ENCODE measurements at regions not wholly inside any gene's neighbourhood (a gene's known extent, or its start where the extent isn't known, plus 50 kb on each side); places are given as distances from the start of the nearest gene placed in this dataset.

DNA sequence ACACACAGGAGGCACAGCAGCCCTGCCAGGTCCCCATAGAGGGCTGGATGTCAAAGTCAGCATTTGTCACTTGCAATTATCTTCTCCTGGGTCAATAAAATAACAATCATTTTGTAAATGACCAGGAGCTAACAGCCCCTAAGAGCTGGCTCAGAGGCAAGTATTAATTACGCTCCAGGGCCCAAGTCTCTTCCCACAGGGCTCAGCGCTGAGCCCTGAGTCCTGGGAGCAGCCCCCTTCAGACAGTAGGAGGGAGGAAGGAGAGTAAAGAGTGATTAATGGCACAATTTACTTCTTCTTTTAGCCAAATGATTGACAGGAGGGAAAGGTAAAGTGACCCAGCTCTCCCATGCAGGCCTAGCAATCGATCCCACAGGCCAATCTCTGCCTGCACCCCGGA lies 99.0 kb upstream of the DRD2 start:
- no peak overlapping the region for H3K4me2 ChIP-seq
- TF ChIP-seq, protein P1, sequence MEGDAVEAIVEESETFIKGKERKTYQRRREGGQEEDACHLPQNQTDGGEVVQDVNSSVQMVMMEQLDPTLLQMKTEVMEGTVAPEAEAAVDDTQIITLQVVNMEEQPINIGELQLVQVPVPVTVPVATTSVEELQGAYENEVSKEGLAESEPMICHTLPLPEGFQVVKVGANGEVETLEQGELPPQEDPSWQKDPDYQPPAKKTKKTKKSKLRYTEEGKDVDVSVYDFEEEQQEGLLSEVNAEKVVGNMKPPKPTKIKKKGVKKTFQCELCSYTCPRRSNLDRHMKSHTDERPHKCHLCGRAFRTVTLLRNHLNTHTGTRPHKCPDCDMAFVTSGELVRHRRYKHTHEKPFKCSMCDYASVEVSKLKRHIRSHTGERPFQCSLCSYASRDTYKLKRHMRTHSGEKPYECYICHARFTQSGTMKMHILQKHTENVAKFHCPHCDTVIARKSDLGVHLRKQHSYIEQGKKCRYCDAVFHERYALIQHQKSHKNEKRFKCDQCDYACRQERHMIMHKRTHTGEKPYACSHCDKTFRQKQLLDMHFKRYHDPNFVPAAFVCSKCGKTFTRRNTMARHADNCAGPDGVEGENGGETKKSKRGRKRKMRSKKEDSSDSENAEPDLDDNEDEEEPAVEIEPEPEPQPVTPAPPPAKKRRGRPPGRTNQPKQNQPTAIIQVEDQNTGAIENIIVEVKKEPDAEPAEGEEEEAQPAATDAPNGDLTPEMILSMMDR (conservative IDR thresholded peaks at IDR 0.05; ENCODE audit: low read depth, low read length) = no peak
- no peak overlapping the region for H3K9ac ChIP-seq
- H3K27ac ChIP-seq = no peak overlapping the region
- H3K4me3 ChIP-seq (IDR thresholded peaks at IDR 0.05; ENCODE audit: insufficient read depth, low read depth, low read length) = no peak overlapping the region
- no peaks in the 10 kb centered on the region for H3K36me3 ChIP-seq (ENCODE audit: insufficient read depth)
- no peaks in the 10 kb centered on the region for H3K79me2 ChIP-seq (ENCODE audit: insufficient read depth, low read depth)
- no peak overlapping the region for H2AFZ ChIP-seq (ENCODE audit: low read depth)
- H4K20me1 ChIP-seq (ENCODE audit: insufficient read depth) = no peaks in the 10 kb centered on the region
- no peaks in the 10 kb centered on the region for H3K4me1 ChIP-seq (ENCODE audit: low read depth, poor library complexity, severe bottlenecking)
- H3K27me3 ChIP-seq (ENCODE audit: insufficient read depth, low read depth) = no peaks in the 10 kb centered on the region

DNA sequence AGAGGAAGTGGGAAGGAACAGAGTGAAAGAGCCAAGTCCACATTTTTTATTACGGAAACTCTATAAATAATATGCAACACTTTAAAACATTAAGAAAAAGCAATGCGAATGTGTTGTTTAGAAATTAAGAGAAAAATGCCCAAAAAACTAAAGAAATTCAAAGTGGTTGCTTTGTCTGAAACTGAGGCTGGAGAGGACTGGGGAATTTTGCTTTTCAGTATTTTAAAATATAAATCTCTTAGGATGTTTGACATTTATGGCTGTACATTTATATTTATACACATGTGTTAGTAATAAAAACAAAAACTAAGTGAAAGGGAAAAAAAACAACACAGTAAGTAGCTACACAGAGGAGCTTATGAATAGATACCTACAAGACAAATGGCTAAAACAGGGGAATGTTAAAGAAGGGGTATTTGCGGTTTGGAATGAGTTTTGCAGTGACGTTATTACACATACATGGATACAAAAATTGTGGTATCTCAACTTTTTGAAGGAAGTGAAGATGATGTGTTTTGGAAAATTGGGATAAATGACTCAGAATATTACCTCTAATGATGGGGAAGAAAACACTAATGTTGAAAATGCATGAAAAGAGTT lies 97.0 kb upstream of the DRD2 start:
- Histone ChIP-seq H3K4me1 (ENCODE audit: low read depth, poor library complexity, severe bottlenecking) (no peaks in the 10 kb centered on the region), H3K79me2 (ENCODE audit: insufficient read depth, low read depth) (no peaks in the 10 kb centered on the region), H3K4me3 (IDR thresholded peaks at IDR 0.05; ENCODE audit: insufficient read depth, low read depth, low read length) (no peak overlapping the region), H2AFZ (ENCODE audit: low read depth) (no peak overlapping the region), H4K20me1 (ENCODE audit: insufficient read depth) (no peaks in the 10 kb centered on the region), H3K9ac (no peak overlapping the region), H3K27ac (no peak overlapping the region), H3K4me2 (no peak overlapping the region), H3K36me3 (ENCODE audit: insufficient read depth) (no peaks in the 10 kb centered on the region), H3K27me3 (ENCODE audit: insufficient read depth, low read depth) (no peaks in the 10 kb centered on the region)
- TF ChIP-seq, protein P1 (conservative IDR thresholded peaks at IDR 0.05; ENCODE audit: low read depth, low read length) = no peak

DNA sequence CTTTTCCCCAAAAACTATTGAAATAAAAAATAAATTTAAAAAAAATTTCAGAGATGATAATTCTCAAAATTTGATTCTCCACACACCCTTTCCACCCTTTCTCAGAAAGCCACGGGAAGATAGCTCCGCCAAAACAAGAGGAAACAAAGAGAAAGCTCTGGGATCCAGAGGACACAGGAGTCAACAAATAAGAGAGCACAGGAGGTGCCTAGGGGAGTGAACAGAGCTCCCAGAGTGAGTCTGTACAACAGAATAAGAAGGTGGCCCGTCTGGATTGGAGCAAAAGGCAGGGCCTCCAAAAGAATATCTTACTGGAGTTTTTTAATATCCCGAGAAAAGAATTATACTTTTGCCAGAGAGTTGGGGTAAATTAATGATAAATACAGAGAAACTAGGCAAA lies 96.3 kb upstream of the DRD2 start:
- no peak overlapping the region for H3K9ac ChIP-seq
- TF ChIP-seq, protein P1 (conservative IDR thresholded peaks at IDR 0.05; ENCODE audit: low read depth, low read length) = no peak

DNA sequence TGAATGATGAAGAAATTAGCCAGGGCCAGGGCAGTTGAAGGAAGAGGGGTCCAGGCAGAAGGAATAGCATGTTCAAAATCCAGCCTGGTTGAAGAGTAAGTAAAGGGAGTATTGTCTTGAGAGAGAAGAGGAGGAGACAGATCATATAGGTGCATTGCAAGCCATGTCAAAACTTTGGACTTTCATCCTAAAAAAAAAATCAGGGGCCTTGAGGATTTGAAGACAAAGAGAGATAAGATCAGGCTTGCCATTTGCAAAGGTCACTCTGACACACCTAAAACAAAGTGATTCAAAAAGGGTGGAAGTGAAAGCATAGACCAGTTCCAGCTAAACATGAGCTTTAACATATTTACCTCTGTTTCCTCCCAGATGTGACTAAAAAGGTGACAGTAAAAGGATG lies 95.7 kb upstream of the DRD2 start:
- H4K20me1 ChIP-seq (ENCODE audit: insufficient read depth) = no peaks in the 10 kb centered on the region
- no peak overlapping the region for H3K4me3 ChIP-seq (IDR thresholded peaks at IDR 0.05; ENCODE audit: insufficient read depth, low read depth, low read length)
- no peaks in the 10 kb centered on the region for H3K27me3 ChIP-seq (ENCODE audit: insufficient read depth, low read depth)
- H3K36me3 ChIP-seq (ENCODE audit: insufficient read depth) = no peaks in the 10 kb centered on the region
- H3K9ac ChIP-seq = no peak overlapping the region
- no peak overlapping the region for H3K27ac ChIP-seq
- TF ChIP-seq, protein P1 (conservative IDR thresholded peaks at IDR 0.05; ENCODE audit: low read depth, low read length) = no peak
- H3K4me1 ChIP-seq (ENCODE audit: low read depth, poor library complexity, severe bottlenecking) = no peaks in the 10 kb centered on the region
- H2AFZ ChIP-seq (ENCODE audit: low read depth) = no peak overlapping the region
- no peak overlapping the region for H3K4me2 ChIP-seq
- H3K79me2 ChIP-seq (ENCODE audit: insufficient read depth, low read depth) = no peaks in the 10 kb centered on the region

More for the DNA sequence above, 96.3 kb upstream of the DRD2 start:
- H3K4me3 ChIP-seq (IDR thresholded peaks at IDR 0.05; ENCODE audit: insufficient read depth, low read depth, low read length) = no peak overlapping the region
- no peaks in the 10 kb centered on the region for H3K4me1 ChIP-seq (ENCODE audit: low read depth, poor library complexity, severe bottlenecking)
- no peak overlapping the region for H3K27ac ChIP-seq
- no peak overlapping the region for H2AFZ ChIP-seq (ENCODE audit: low read depth)
- H3K4me2 ChIP-seq = no peak overlapping the region
- no peaks in the 10 kb centered on the region for H4K20me1 ChIP-seq (ENCODE audit: insufficient read depth)
- no peaks in the 10 kb centered on the region for H3K36me3 ChIP-seq (ENCODE audit: insufficient read depth)
- H3K79me2 ChIP-seq (ENCODE audit: insufficient read depth, low read depth) = no peaks in the 10 kb centered on the region
- no peaks in the 10 kb centered on the region for H3K27me3 ChIP-seq (ENCODE audit: insufficient read depth, low read depth)
